NCI-H146 (cell line): ENCODE measurements at regions not wholly inside any gene's neighbourhood (a gene's known extent, or its start where the extent isn't known, plus 50 kb on each side); places are given as distances from the start of the nearest gene placed in this dataset.

Source experiments
- DNase-seq: peaks from one replicate; lab custom pipeline; 2025; lab: John Stamatoyannopoulos, UW

- DNase-seq: no peak
Observed at GRCh38 chr2:235303499-235304291, 190.1 kb upstream of the AGAP1 start.

- DNase-seq: no peak
Observed at GRCh38 chr2:235305678-235306077, 188.2 kb upstream of the AGAP1 start.

- no peak for DNase-seq
Observed at GRCh38 chr2:235311044-235311443, 182.8 kb upstream of the AGAP1 start.

GRCh38 chr2:235312571-235312970, 181.3 kb upstream of the AGAP1 start:
- no peak for DNase-seq

GRCh38 chr2:235314371-235314930, 179.4 kb upstream of the AGAP1 start:
- DNase-seq: no peak

GRCh38 chr2:235319095-235319494, 174.7 kb upstream of the AGAP1 start:
- no peak for DNase-seq

- no peak for DNase-seq
Observed at GRCh38 chr2:235320326-235320725, 173.5 kb upstream of the AGAP1 start.

- no peak for DNase-seq
Observed at GRCh38 chr2:235324324-235324723, 169.5 kb upstream of the AGAP1 start.

GRCh38 chr2:235325151-235325550, 168.7 kb upstream of the AGAP1 start:
- DNase-seq: no peak

- DNase-seq: no peak
Observed at GRCh38 chr2:235328991-235329390, 164.9 kb upstream of the AGAP1 start.

GRCh38 chr2:235330775-235331451, 162.9 kb upstream of the AGAP1 start:
- DNase-seq: no peak

- DNase-seq: no peak
Observed at GRCh38 chr2:235332240-235332890, 161.5 kb upstream of the AGAP1 start.

- no peak for DNase-seq
Observed at GRCh38 chr2:235333076-235333475, 160.8 kb upstream of the AGAP1 start.

GRCh38 chr2:235334179-235334578, 159.7 kb upstream of the AGAP1 start:
- DNase-seq: no peak

GRCh38 chr2:235343156-235343774, 150.6 kb upstream of the AGAP1 start:
- no peak for DNase-seq

- DNase-seq: no peak
Observed at GRCh38 chr2:235343869-235344268, 150.0 kb upstream of the AGAP1 start.

GRCh38 chr2:235345745-235346144, 148.1 kb upstream of the AGAP1 start:
- no peak for DNase-seq

- no peak for DNase-seq
Observed at GRCh38 chr2:235347691-235348090, 146.2 kb upstream of the AGAP1 start.

- DNase-seq: no peak
Observed at GRCh38 chr2:235348329-235348728, 145.5 kb upstream of the AGAP1 start.

GRCh38 chr2:235350234-235350633, 143.6 kb upstream of the AGAP1 start:
- DNase-seq: no peak

GRCh38 chr2:235352541-235352940, 141.3 kb upstream of the AGAP1 start:
- no peak for DNase-seq

GRCh38 chr2:235357881-235358280, 136.0 kb upstream of the AGAP1 start:
- DNase-seq: no peak
